ENCODE measurements at regions not wholly inside any gene's neighbourhood (a gene's known extent, or its start where the extent isn't known, plus 50 kb on each side); places are given as distances from the start of the nearest gene placed in this dataset.

DNA sequence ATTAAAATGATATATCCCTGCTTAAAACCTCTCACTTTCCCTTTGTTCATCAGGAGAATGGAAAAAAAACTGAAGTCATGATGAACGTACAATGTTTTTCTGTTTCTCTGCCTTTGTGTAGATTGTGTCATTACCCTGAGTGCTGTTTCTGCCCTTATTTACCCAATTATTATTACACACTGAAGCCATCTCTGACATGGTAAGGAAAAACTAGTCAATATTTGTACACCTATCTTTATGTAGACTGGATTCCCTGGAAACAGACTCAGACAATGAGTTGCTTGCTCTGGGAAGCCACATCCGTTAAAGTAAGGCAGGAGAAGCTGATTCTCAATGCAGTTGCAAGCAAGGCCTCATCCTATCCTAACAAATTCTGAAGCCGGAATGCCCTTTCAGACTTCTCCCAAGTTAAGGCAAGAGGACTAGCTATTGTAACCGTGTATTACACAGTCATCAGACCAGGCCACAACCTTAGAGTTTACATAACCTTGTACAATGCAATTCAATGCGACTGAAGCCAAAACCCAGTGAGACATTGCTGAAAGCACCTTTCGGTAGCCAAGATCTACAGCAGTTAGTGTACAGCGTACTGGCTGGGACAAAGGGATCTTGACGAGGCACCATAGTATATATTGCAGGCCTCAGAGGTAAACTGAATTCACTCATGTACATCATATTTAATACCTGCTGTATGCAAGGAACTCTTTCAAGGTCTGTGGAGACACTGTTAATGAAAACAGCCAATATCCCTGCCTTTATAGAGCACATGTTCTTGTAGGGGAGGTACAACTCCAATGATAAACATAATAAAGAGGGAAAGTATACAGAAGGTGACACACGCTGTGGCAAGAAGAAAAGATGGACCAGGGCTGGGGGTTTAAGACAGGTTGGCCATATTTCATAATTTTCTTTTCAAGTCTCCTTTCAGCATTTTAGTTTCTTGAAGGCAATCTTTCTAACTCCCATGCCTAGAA is 1040.8 kb upstream of the SEMA6D start:
- DNase-seq = no peak

- no peak for DNase-seq
Observed at GRCh38 chr15:46677491-46677890, 1039.8 kb upstream of the SEMA6D start.

- no peak for DNase-seq
Observed at GRCh38 chr15:46681901-46682300, 1035.4 kb upstream of the SEMA6D start.

- DNase-seq = no peak
Observed at GRCh38 chr15:46682969-46683791, 1034.1 kb upstream of the SEMA6D start.

- DNase-seq = no peak
Observed at GRCh38 chr15:46685096-46685495, 1032.2 kb upstream of the SEMA6D start.

DNA sequence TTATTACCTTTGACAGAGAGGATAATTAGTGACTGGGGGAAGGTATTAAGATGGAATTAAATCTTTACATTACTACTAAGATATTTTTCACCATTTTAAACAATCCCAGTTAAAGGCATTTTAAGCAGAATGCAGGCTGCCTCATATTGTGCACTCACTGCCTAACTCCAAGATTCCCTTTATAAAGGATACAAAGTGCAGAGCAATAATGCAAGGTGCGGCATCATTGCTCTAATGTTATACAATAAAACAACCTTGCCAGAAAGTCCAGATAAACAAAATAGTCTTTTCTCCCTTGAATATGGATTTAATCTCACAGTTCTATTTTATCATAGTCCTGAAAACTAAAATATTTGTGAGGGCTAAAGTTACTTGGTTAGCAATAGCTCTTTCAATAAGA is 1031.6 kb upstream of the SEMA6D start:
- DNase-seq = no peak

GRCh38 chr15:46696281-46696680 is 1021.0 kb upstream of the SEMA6D start:
- DNase-seq = no peak

DNA sequence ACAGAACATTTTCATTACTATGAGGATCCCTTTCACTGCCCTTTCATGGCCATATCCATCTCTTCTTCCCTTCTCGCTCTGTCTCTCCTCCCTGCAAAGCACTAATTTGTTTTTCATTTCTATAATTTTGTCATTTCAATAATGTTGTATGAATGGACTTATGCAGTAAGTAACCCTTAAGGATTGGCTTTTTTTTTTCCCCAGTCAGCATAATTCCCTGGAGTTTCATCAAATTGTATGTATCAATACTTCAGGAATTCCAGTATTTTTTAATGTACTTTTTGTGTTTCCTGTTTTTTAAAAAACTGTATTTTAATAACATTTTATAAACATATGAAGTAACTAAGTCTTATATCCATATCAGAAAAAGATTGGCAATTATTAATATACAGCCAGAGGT is 1016.0 kb upstream of the SEMA6D start:
- no peak for DNase-seq

GRCh38 chr15:46701896-46702295 is 1015.4 kb upstream of the SEMA6D start:
- DNase-seq = no peak

DNA sequence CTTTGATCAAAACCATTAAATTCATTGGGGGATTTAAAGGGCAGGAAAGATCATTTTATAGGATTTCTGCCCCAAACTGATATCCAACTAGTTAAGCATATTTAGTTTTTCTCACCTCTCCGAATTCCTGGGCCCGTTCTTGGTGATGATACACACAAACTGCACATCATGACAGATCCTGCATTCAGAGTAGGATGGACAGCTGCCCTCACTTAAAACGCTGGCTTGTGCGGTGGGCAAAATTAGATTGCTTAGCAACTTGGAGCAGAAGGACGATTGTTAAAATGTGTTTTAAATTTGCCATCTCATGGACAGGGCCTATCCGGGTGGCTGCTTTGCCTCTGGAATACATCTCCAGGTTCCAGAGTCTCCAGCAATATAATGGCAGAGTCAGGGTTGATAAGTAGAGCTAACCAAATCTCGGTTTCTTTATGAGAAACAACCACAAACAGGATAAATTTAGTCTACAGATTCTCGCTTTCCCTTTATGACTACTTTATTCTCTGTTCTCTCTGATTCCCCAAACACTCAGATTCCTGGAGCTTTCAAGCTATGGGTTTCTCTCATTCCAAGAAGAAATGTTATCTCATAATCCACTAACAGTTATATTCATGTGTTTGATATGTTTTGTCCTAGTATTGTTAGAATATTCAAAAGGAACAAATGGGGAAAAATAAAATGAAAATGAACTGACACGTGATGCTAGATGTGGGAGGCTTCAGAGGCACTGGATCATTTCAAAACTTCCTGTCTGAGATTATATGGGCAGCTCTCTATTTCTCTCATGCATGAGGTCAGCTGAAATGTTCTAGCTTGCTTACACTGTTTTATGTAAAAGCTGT is 1014.1 kb upstream of the SEMA6D start:
- no peak for DNase-seq

- no peak for DNase-seq
Observed at GRCh38 chr15:46703871-46704637, 1013.3 kb upstream of the SEMA6D start.

DNA sequence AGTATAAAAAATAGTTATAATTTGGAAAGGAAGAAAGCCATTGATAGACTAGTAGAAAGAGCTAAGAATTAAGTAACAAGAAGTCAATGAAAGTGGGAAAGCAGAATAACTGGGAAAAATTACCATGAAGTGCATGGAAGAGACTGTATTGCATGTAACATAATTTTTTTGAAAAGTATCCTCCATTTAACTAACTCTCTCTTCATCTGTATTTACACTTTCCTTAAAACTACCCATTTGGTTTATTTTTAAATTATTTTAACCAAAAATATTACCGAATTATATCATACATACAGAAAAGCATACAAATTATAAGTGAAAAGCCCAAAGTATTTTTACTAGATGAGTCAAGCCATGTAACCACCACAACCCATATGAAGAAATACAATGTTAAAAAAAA is 1009.9 kb upstream of the SEMA6D start:
- no peak for DNase-seq

DNA sequence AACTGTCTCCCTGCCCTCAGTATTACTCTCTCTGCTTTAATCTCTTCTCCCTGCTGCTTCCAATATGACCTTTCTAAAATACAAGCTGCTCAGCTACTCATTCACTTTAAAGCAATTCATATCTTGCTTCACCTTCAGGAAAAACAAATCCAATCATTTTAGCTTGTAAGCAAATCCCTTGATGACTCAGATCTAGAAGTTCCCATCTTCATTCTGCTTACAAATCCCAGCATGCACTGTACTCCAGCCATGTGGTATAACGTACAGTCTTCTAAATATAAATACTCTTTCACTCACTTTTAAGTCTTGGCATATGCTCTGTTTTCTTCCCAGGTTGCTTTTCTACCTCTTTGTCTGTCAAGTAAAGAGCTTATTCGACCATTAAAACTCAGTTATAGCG is 1009.1 kb upstream of the SEMA6D start:
- DNase-seq = no peak

- DNase-seq = no peak
Observed at GRCh38 chr15:46709460-46710083, 1007.7 kb upstream of the SEMA6D start.

DNA sequence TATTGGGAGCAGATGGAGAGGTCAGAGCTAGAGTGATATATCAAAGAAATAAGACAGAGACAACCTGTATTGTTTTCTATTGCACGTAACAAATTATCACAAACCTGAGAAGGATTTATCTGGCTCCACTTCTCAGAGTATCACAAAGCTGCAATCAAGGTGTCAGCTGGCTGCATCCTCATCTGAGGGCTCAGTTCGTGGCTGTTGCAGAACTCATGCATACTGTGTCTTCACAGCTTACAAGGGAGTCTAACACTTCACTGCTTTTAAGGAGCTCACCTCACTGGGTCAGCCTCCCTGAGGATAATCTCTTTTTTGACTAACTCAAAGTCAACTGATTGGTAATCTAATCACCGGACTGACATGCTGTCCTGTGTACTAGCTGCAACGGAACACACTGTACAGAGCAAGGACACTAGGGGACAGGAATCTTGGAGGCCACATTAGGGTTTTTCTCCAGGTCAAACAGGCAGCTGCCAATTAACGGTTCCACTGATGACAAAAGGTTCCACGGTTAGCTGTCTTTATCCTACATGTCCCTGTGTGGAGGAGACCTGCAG is 1006.8 kb upstream of the SEMA6D start:
- DNase-seq = no peak

DNA sequence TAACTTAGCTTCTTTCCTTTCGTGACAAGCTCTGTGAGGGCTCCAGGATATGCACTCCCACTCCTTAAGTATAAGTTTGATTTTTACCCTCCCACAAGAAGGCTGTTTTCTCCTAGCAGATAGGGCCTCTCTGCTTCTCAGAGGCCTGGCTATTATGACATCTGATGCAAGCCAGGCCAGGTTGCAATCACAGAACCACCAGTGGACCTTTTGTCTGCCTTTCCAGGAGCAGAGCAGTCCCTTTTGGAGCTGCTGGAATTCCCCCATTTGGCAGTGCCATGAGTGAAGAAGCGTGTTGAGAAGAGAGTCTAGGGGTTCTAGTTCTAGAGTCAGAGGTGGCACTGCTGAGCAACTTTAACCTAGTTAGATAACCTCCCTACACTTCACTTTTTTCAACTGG is 1004.3 kb upstream of the SEMA6D start:
- DNase-seq = no peak

DNA sequence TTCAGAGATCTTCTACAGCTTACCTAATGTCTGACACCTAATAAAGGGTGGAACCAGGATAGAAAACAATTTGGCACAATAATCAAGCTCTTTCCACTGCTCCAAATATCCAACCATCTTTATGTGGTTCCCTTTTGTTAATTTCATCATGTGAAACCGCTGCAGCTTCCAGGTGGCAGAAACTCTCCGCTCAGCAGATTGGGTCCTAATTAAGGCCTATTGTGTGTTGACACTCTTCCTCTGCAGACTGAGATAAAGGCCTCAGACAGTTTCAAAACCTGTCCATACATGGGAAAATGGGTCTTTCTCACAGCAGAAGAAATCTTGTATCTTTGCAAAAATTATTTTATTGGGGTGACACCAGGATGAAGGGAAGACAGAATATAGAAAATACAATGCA is 1002.4 kb upstream of the SEMA6D start:
- DNase-seq = no peak

DNA sequence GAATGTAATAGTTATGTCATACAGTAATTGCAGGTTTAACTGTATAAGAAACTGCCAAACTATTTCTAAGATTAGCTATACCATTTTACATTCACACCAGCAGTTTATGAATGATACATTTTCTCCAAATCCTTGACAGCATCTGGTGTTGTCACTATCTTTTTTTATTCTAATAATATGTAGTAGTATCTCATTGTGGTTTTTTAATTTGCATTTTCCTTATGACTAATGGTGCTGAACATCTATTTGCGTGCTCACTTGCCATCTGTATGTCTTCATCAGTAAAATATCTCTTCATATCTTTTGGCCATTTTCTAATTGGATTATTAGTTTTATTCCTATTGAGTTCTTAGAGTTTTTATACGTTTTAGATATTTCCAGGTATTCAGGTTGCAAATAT is 994.0 kb upstream of the SEMA6D start:
- DNase-seq = no peak

DNA sequence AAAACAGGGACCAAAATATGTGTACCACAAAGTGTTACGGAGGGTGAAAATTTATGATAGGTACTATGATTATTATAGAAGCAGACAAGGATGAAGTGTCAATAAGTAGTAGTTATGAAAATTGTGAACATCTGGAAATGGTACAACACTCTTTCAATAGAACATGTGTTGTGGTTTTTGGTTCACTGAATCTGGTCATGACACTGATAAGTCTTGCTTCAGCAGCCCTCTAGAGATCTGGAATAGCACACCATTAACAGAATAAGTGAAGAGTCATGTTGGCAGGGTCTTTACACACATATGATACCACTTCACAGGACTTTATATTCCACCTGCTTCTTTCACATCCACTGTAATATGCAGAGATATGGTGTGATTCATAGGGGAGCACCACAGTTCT is 985.2 kb upstream of the SEMA6D start:
- no peak for DNase-seq

DNA sequence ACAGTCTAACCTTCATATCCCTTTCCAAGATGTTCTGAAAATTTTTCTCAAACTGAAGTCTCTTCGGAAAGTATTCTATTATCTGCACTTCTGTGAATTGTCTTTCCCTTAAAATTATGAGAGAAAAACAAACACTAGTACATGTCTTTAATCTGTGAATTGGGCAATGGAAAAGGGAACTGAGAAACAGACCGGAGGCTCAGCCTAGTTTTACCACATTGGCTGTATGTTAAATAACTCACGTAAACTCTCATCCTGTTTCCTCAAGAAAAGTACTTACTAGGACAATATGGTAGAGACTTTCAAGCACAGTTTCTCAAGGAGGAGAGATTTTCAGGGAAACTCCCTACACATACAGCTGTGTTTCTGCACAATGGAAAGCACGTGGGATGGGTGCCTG is 982.2 kb upstream of the SEMA6D start:
- DNase-seq = no peak

- no peak for DNase-seq
Observed at GRCh38 chr15:46751303-46751702, 966.0 kb upstream of the SEMA6D start.

All from kidney glomerular epithelial cell (primary cell).